SU-DHL-6 (cell line): ENCODE measurements at regions not wholly inside any gene's neighbourhood (a gene's known extent, or its start where the extent isn't known, plus 50 kb on each side); places are given as distances from the start of the nearest gene placed in this dataset.

Experiments
- EZH2phosphoT487 ChIP-seq: fragments of 200-600 bp; sonication (generic), shearing (Covaris generic); conservative IDR thresholded peaks from 2 replicates; pipeline ENCODE4 v1.6.1; 2018; ENCODE audit warnings: mild to moderate bottlenecking, antibody characterized with exemption, low read length, moderate library complexity, mixed read lengths
- TF ChIP-seq, protein P1 (sequence below): fragments of 200-600 bp; sonication (generic); IDR thresholded peaks from one replicate; pipeline ENCODE4 v1.5.1; 2017; ENCODE audit warnings: antibody characterized with exemption, mild to moderate bottlenecking, low read length, moderate library complexity; ENCODE audit not compliant: insufficient read depth, poor library complexity, severe bottlenecking

GRCh38 chr10:3619241-3619640, 165.8 kb downstream of the KLF6 start:
- TF ChIP-seq, protein P1, sequence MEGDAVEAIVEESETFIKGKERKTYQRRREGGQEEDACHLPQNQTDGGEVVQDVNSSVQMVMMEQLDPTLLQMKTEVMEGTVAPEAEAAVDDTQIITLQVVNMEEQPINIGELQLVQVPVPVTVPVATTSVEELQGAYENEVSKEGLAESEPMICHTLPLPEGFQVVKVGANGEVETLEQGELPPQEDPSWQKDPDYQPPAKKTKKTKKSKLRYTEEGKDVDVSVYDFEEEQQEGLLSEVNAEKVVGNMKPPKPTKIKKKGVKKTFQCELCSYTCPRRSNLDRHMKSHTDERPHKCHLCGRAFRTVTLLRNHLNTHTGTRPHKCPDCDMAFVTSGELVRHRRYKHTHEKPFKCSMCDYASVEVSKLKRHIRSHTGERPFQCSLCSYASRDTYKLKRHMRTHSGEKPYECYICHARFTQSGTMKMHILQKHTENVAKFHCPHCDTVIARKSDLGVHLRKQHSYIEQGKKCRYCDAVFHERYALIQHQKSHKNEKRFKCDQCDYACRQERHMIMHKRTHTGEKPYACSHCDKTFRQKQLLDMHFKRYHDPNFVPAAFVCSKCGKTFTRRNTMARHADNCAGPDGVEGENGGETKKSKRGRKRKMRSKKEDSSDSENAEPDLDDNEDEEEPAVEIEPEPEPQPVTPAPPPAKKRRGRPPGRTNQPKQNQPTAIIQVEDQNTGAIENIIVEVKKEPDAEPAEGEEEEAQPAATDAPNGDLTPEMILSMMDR = no peak
- no peak for TF ChIP-seq EZH2phosphoT487
